OCI-LY7 (cell line): ENCODE measurements at regions not wholly inside any gene's neighbourhood (a gene's known extent, or its start where the extent isn't known, plus 50 kb on each side); places are given as distances from the start of the nearest gene placed in this dataset.
"Not testable (repeated sequence)": the region's sequence is repeated elsewhere in the genome, so short reads cannot be mapped to it uniquely, and the experiment has no call there.

Experiments used
- BruUV-seq: library from RNA; stranded (reverse); fragments of 400-500 nt; replicated peaks from 2 replicates; lab custom pipeline; 2021; lab: Mats Ljungman, UMichigan
- CTCF ChIA-PET: fragments of 300-600 bp; sonication (Branson Sonifier 250); formaldehyde crosslinking; loops from one replicate; lab custom pipeline; 2022; ENCODE audit warnings: antibody characterized with exemption; ENCODE audit not compliant: unreplicated experiment; lab: Charles Lee
- POLR2A ChIA-PET: fragments of 300-600 bp; sonication (Branson Sonifier 250); formaldehyde crosslinking; loops from one replicate; lab custom pipeline; 2022; ENCODE audit warnings: antibody characterized with exemption; lab: Charles Lee
- DNase-seq: peaks from one replicate; pipeline ENCODE4 v3.0.0-alpha.2; 2015; ENCODE audit warnings: low spot score
- H2AFZ ChIP-seq: fragments of 200-600 bp; sonication (generic), shearing (Covaris generic); 2 replicates; pipeline ENCODE4 v1.6.1; 2014; ENCODE audit warnings: mild to moderate bottlenecking, antibody characterized with exemption, low read length, moderate library complexity
- H3K27ac ChIP-seq: fragments of 200-600 bp; sonication (generic); 2 replicates; pipeline ENCODE4 v1.5.1; 2014; ENCODE audit warnings: mixed run types, low read depth, mild to moderate bottlenecking, moderate library complexity, low read length, inconsistent platforms; ENCODE audit not compliant: poor library complexity, severe bottlenecking
- H3K36me3 ChIP-seq: fragments of 200-600 bp; sonication (generic); 2 replicates; pipeline ENCODE4 v1.6.1; 2014; ENCODE audit warnings: mild to moderate bottlenecking, antibody characterized with exemption, low read length, moderate library complexity, mixed read lengths; ENCODE audit not compliant: insufficient read depth
- H3K4me1 ChIP-seq: fragments of 200-600 bp; sonication (generic); 2 replicates; pipeline ENCODE4 v1.5.1; 2014; ENCODE audit warnings: mild to moderate bottlenecking, low read length; ENCODE audit not compliant: insufficient read depth, poor library complexity, severe bottlenecking
- H3K4me2 ChIP-seq: fragments of 200-600 bp; sonication (generic); 2 replicates; pipeline ENCODE4 v1.6.1; 2014; ENCODE audit warnings: mild to moderate bottlenecking, low read length
- H3K4me3 ChIP-seq: fragments of 200-600 bp; sonication (generic); 2 replicates; pipeline ENCODE4 v1.5.1; 2014; ENCODE audit warnings: mild to moderate bottlenecking, low read depth, low read length; ENCODE audit not compliant: poor library complexity, severe bottlenecking
- H3K79me2 ChIP-seq: fragments of 200-600 bp; sonication (generic); 2 replicates; pipeline ENCODE4 v1.6.1; 2016; ENCODE audit warnings: low read depth, mild to moderate bottlenecking, low read length, moderate library complexity, mixed read lengths; ENCODE audit not compliant: insufficient read depth
- H3K9me2 ChIP-seq: fragments of 200-600 bp; sonication (generic); 2 replicates; pipeline ENCODE4 v1.6.1; 2016; ENCODE audit warnings: mild to moderate bottlenecking, low read length, mixed read lengths; ENCODE audit not compliant: insufficient read depth
- H3K9me3 ChIP-seq: fragments of 200-600 bp; sonication (generic); 2 replicates; pipeline ENCODE4 v1.6.1; 2014; ENCODE audit warnings: mild to moderate bottlenecking, mixed run types, low read length, mixed read lengths
- H4K20me1 ChIP-seq: fragments of 200-600 bp; sonication (generic); 2 replicates; pipeline ENCODE4 v1.6.1; 2014; ENCODE audit warnings: mild to moderate bottlenecking, antibody characterized with exemption, low read length, moderate library complexity, mixed read lengths; ENCODE audit not compliant: insufficient read depth
- CTCF ChIP-seq: fragments of 200-600 bp; sonication (generic); conservative IDR thresholded peaks from 2 replicates; pipeline ENCODE4 v1.5.1; 2014; ENCODE audit warnings: mild to moderate bottlenecking, antibody characterized with exemption, low read length, moderate library complexity, mixed read lengths
- EZH2phosphoT487 ChIP-seq: fragments of 200-600 bp; sonication (generic); IDR thresholded peaks from 2 replicates; pipeline ENCODE4 v1.6.1; 2018; ENCODE audit warnings: low read depth, borderline replicate concordance, mild to moderate bottlenecking, mixed run types, antibody characterized with exemption, low read length, moderate library complexity, mixed read lengths
- intact Hi-C: fragments of 100-400 bp; cut with micrococcal nuclease; formaldehyde crosslinking; loops from one replicate; pipeline ENCODE4 v1.10.0; 2022; ENCODE audit not compliant: unreplicated experiment

- Histone ChIP-seq H2AFZ (no peak overlapping the region), H3K27ac (no peak overlapping the region), H3K9me2 (no peaks in the 10 kb centered on the region), H3K4me2 (no peak overlapping the region), H3K9me3 (no peaks in the 10 kb centered on the region), H4K20me1 (no peaks in the 10 kb centered on the region), H3K4me1 (no peaks in the 10 kb centered on the region), H3K36me3 (no peaks in the 10 kb centered on the region), H3K4me3 (no peak overlapping the region), H3K79me2 (no peaks in the 10 kb centered on the region)
- CTCF ChIA-PET: no interaction called here
- TF ChIP-seq EZH2phosphoT487 (no peak), CTCF (no peak)
- DNase-seq: no peak
- POLR2A ChIA-PET: no interaction called here
- BruUV-seq: no TSS peak
- intact Hi-C loops: no loop called here
Measured at GRCh38 chr7:108911016-108911415, 341.3 kb downstream of the DNAJB9 start.

- no peaks in the 10 kb centered on the region for H3K36me3 ChIP-seq
Measured at GRCh38 chr7:108920490-108920889, 350.8 kb downstream of the DNAJB9 start.

GRCh38 chr7:108943048-108943447 lies 373.4 kb downstream of the DNAJB9 start:
- H4K20me1 ChIP-seq, H3K79me2 ChIP-seq, H3K9me2 ChIP-seq, H3K4me3 ChIP-seq, H3K4me2 ChIP-seq, H2AFZ ChIP-seq, H3K4me1 ChIP-seq, BruUV-seq, H3K36me3 ChIP-seq, intact Hi-C loops, DNase-seq, H3K27ac ChIP-seq, H3K9me3 ChIP-seq, CTCF ChIA-PET: not testable (repeated sequence)
- POLR2A ChIA-PET: interaction anchor here (0.9 kb wide), 1 partner anchor 12 kb away, joined by 3 read pairs; no protein-coding TSS in a partner anchor

More at GRCh38 chr7:108920490-108920889, 350.8 kb downstream of the DNAJB9 start:
- H3K4me1 ChIP-seq: no peaks in the 10 kb centered on the region
- no peaks in the 10 kb centered on the region for H3K9me2 ChIP-seq
- no peak overlapping the region for H3K4me2 ChIP-seq
- H3K79me2 ChIP-seq: no peaks in the 10 kb centered on the region
- DNase-seq: no peak
- BruUV-seq: no TSS peak
- H2AFZ ChIP-seq: no peak overlapping the region
- H3K27ac ChIP-seq: no peak overlapping the region
- no peak overlapping the region for H3K4me3 ChIP-seq
- H3K9me3 ChIP-seq: no peaks in the 10 kb centered on the region
- no peaks in the 10 kb centered on the region for H4K20me1 ChIP-seq
- ChIA-PET POLR2A (interaction anchor here (0.7 kb wide), 1 partner anchor 16 kb away, joined by 4 read pairs; no protein-coding TSS in a partner anchor), CTCF (no interaction called here)
- intact Hi-C loops: no loop called here
- TF ChIP-seq EZH2phosphoT487 (no peak), CTCF (no peak)
